DND-41 (cell line): ENCODE measurements at regions not wholly inside any gene's neighbourhood (a gene's known extent, or its start where the extent isn't known, plus 50 kb on each side); places are given as distances from the start of the nearest gene placed in this dataset.

Source experiments
- ATAC-seq: fragments of 200-7000 bp; cut with Tn5 transposase; 3 replicates; pipeline ENCODE4 v1.9.1; 2021; ENCODE audit warnings: low read depth; ENCODE audit not compliant: insufficient read depth
- DNase-seq: peaks from one replicate; pipeline ENCODE4 v3.0.0-alpha.2; 2020
- H2AFZ ChIP-seq: 2 replicates; pipeline ENCODE4 v1.6.0; 2012; ENCODE audit warnings: low read depth, low read length
- H3K27ac ChIP-seq: 2 replicates; pipeline ENCODE4 v1.5.1; 2012; ENCODE audit warnings: low read length, inconsistent platforms
- H3K27me3 ChIP-seq: fragments of 200-600 bp; sonication (generic); 2 replicates; pipeline ENCODE4 v1.6.0; 2012; ENCODE audit warnings: low read length, mild to moderate bottlenecking, inconsistent platforms; ENCODE audit not compliant: insufficient read depth, poor library complexity
- H3K36me3 ChIP-seq: 2 replicates; pipeline ENCODE4 v1.5.1; 2012; ENCODE audit warnings: low read length, inconsistent platforms; ENCODE audit not compliant: insufficient read depth
- H3K4me1 ChIP-seq: 2 replicates; pipeline ENCODE4 v1.5.1; 2012; ENCODE audit warnings: mild to moderate bottlenecking, low read length; ENCODE audit not compliant: insufficient read depth
- H3K4me2 ChIP-seq: 2 replicates; pipeline ENCODE4 v1.6.0; 2012; ENCODE audit warnings: mild to moderate bottlenecking, moderate library complexity, low read length, inconsistent platforms; ENCODE audit not compliant: insufficient read depth
- H3K4me3 ChIP-seq, 2 experiments: fragments of 200-600 bp in 1 of 2; shearing (Covaris generic) in 1 of 2; 2 replicates each; pipeline ENCODE4 v1.5.1; 2012 to 2016; ENCODE audit warnings: inconsistent platforms in 2 of 2, low read length in 2 of 2, mild to moderate bottlenecking in 2 of 2, low read depth in 1 of 2, moderate library complexity in 1 of 2
- H3K79me2 ChIP-seq: 2 replicates; pipeline ENCODE4 v1.6.0; 2012; ENCODE audit warnings: low read length, inconsistent platforms; ENCODE audit not compliant: insufficient read depth
- H3K9ac ChIP-seq: 2 replicates; pipeline ENCODE4 v1.6.0; 2012; ENCODE audit warnings: low read depth, mild to moderate bottlenecking, inconsistent platforms, low read length, moderate library complexity
- H3K9me3 ChIP-seq: 2 replicates; pipeline ENCODE4 v1.5.1; 2012; ENCODE audit warnings: low read length, moderate library complexity, mild to moderate bottlenecking, inconsistent platforms; ENCODE audit not compliant: insufficient read depth, severe bottlenecking
- H4K20me1 ChIP-seq: 2 replicates; pipeline ENCODE4 v1.6.0; 2012; ENCODE audit warnings: low read length; ENCODE audit not compliant: insufficient read depth
- CTCF ChIP-seq: IDR thresholded peaks from 2 replicates; pipeline ENCODE4 v1.5.1; 2012; ENCODE audit warnings: borderline replicate concordance, low read length, moderate library complexity, mild to moderate bottlenecking; ENCODE audit not compliant: poor library complexity, severe bottlenecking; ENCODE audit errors: extremely low read depth
- EZH2 ChIP-seq: IDR thresholded peaks from 3 replicates; pipeline ENCODE4 v1.6.1; 2012; ENCODE audit warnings: borderline replicate concordance, low read depth, mild to moderate bottlenecking, moderate library complexity, low read length, inconsistent platforms; ENCODE audit not compliant: severe bottlenecking

- Histone ChIP-seq H3K4me1 (no peaks in the 10 kb centered on the region), H4K20me1 (no peaks in the 10 kb centered on the region), H3K4me3 (no peak overlapping the region), H3K79me2 (no peaks in the 10 kb centered on the region), H3K27ac (no peak overlapping the region), H3K36me3 (no peaks in the 10 kb centered on the region), H2AFZ (no peak overlapping the region), H3K9ac (no peak overlapping the region), H3K9me3 (no peaks in the 10 kb centered on the region), H3K27me3 (no peaks in the 10 kb centered on the region), H3K4me2 (no peak overlapping the region)
- no peak for ATAC-seq
- TF ChIP-seq CTCF (no peak), EZH2 (no peak)
- DNase-seq = no peak
Observed at GRCh38 chr21:35649186-35649585, 411.1 kb downstream of the SETD4 start.

- DNase-seq (no peak), ATAC-seq (no peak)
- TF ChIP-seq EZH2 (no peak), CTCF (peak; percentile 37)
- H4K20me1 ChIP-seq = no peaks in the 10 kb centered on the region
- no peak overlapping the region for H3K9ac ChIP-seq
- no peaks in the 10 kb centered on the region for H3K27me3 ChIP-seq
- no peak overlapping the region for H3K4me2 ChIP-seq
- no peak overlapping the region for H3K4me3 ChIP-seq
- H3K27ac ChIP-seq = no peak overlapping the region
- no peaks in the 10 kb centered on the region for H3K79me2 ChIP-seq
- no peaks in the 10 kb centered on the region for H3K9me3 ChIP-seq
- no peaks in the 10 kb centered on the region for H3K36me3 ChIP-seq
- H2AFZ ChIP-seq = no peak overlapping the region
- no peaks in the 10 kb centered on the region for H3K4me1 ChIP-seq
Observed at GRCh38 chr21:35648512-35648911, 411.8 kb downstream of the SETD4 start.

- Histone ChIP-seq H3K4me1 (no peaks in the 10 kb centered on the region), H3K36me3 (no peaks in the 10 kb centered on the region), H2AFZ (no peak overlapping the region), H3K9ac (no peak overlapping the region), H4K20me1 (no peaks in the 10 kb centered on the region), H3K4me2 (no peak overlapping the region), H3K79me2 (no peaks in the 10 kb centered on the region), H3K9me3 (no peaks in the 10 kb centered on the region), H3K4me3 (no peak overlapping the region), H3K27ac (no peak overlapping the region), H3K27me3 (no peaks in the 10 kb centered on the region)
- ATAC-seq (no peak), DNase-seq (no peak)
- TF ChIP-seq EZH2 (no peak), CTCF (no peak)
Observed at GRCh38 chr21:35646606-35647005, 413.7 kb downstream of the SETD4 start.

- no peak overlapping the region for H3K4me3 ChIP-seq
- H3K27ac ChIP-seq = no peak overlapping the region
- no peaks in the 10 kb centered on the region for H3K4me1 ChIP-seq
- H3K27me3 ChIP-seq = no peaks in the 10 kb centered on the region
- H3K9me3 ChIP-seq = no peaks in the 10 kb centered on the region
- no peak overlapping the region for H2AFZ ChIP-seq
- ATAC-seq (no peak), DNase-seq (no peak)
- no peaks in the 10 kb centered on the region for H3K79me2 ChIP-seq
- H4K20me1 ChIP-seq = no peaks in the 10 kb centered on the region
- no peaks in the 10 kb centered on the region for H3K36me3 ChIP-seq
- TF ChIP-seq EZH2 (no peak), CTCF (no peak)
- no peak overlapping the region for H3K9ac ChIP-seq
- no peak overlapping the region for H3K4me2 ChIP-seq
Observed at GRCh38 chr21:35645991-35646390, 414.3 kb downstream of the SETD4 start.
